Prostate gland (tissue), 2 donors: ENCODE measurements at regions not wholly inside any gene's neighbourhood (a gene's known extent, or its start where the extent isn't known, plus 50 kb on each side); places are given as distances from the start of the nearest gene placed in this dataset.

ENCODE experiments used
- POLR2A ChIP-seq: fragments of 450-650 bp; IDR thresholded peaks from one replicate; pipeline ENCODE4 v1.6.1; 2016; ENCODE audit warnings: antibody characterized with exemption, mild to moderate bottlenecking
- POLR2AphosphoS5 ChIP-seq: sonication (generic); formaldehyde crosslinking; IDR thresholded peaks from one replicate; pipeline ENCODE4 v1.6.1; 2017; ENCODE audit warnings: antibody characterized with exemption
- TF ChIP-seq, protein P1 (sequence below), 4 experiments: fragments of 200-600 bp in 2 of 4; fragments of 450-650 bp in 2 of 4; sonication (generic) in 2 of 4; IDR thresholded peaks; 1 replicate in 3 of 4; 2 replicates in 1 of 4; pipeline ENCODE4 v1.5.1; 2016 to 2019; ENCODE audit warnings: antibody characterized with exemption in 4 of 4, mild to moderate bottlenecking in 2 of 4, moderate library complexity in 2 of 4

DNA sequence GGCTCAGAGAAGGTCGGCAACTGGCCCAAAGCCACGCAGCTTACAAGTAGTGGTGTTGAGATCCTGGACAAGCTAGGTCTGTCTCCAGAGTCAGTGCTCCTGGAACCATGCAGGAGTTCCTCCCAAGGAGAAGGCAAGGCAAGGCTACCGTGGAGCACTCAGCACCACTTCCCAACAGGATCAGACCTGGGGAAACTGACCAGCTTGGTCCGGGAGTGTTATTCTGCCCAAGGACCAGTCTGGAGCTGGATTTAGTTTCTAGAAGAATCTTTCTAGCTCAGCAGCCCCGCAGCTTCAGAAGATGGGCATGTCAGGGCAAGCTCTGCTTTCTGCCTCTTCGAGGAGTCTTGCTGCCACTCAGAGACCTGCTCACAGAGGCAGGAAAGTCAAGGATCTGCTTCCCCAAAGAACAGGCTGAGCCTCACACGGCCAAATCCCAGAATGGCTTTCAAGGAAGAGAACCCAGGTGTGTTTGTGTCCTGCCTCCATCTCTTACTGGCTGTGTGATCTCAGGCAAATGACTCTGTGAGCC is 302.8 kb downstream of the MATN1 start:
- TF ChIP-seq, protein P1, sequence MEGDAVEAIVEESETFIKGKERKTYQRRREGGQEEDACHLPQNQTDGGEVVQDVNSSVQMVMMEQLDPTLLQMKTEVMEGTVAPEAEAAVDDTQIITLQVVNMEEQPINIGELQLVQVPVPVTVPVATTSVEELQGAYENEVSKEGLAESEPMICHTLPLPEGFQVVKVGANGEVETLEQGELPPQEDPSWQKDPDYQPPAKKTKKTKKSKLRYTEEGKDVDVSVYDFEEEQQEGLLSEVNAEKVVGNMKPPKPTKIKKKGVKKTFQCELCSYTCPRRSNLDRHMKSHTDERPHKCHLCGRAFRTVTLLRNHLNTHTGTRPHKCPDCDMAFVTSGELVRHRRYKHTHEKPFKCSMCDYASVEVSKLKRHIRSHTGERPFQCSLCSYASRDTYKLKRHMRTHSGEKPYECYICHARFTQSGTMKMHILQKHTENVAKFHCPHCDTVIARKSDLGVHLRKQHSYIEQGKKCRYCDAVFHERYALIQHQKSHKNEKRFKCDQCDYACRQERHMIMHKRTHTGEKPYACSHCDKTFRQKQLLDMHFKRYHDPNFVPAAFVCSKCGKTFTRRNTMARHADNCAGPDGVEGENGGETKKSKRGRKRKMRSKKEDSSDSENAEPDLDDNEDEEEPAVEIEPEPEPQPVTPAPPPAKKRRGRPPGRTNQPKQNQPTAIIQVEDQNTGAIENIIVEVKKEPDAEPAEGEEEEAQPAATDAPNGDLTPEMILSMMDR (IDR thresholded peaks at IDR 0.05): no peak
- TF ChIP-seq POLR2AphosphoS5 (no peak), POLR2A (no peak)
